ENCODE measurements at regions not wholly inside any gene's neighbourhood (a gene's known extent, or its start where the extent isn't known, plus 50 kb on each side); places are given as distances from the start of the nearest gene placed in this dataset.

DNA sequence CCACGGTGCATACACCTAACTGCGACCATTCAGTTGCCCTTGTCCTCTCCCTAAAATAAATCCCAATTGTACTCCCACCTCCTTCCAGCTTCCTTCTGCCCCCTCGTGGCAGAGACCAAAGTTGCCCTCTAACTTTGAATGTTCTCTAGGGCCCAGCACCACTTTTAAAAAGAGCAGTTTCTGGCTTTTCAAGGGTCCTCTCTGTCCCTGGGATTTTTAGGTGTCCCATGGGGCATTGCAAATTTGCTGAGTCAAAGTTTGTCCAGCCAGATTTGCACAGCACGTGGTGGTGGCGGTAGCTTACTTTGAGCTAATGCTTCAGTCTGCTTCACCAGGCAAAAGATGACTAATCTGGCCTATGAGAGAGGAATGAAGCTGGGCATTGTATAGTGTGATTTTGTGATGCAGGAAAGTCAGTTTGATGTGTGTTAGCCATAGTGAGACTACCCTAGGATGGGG, 100.2 kb downstream of the PERP start:
- DNase-seq: no peak

DNA sequence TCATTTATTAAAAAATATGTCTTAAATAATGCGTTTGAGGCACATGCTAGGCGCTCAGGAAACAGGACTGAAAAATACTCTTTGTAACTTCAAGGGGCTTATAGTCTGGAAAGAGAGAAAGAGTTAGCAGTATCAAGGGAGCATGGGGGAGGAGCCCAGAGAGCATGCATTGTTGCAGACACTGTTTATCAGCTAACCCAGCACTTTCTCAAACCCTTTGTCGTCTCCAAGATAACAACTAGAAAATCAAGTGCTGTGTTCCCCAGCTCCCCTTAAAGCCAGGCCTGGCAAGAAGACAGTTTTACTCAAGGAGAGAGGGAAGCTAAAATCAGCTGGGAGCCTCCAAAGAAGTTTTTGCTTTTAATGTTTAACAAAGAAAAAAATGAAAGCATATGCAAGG, 98.4 kb downstream of the PERP start:
- DNase-seq: no peak

DNA sequence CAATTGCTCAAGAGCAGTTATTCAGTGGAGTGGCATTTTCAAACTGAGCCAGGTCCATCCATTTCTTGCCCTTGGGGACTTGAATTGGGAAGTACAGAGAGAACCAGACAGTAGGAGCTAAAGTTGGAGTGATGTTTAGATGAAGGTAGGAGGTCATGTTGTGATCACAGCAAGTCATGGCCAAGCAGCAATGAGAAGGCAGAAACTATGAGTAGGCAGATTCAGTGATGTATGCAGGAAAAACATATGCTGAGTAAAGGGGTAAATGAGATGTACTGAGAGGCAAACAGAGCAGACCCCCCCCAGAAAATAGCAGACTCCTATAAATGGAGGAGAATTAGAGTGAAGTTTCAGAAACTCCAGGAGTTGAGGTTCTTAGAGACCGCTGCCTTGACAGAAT, 95.8 kb downstream of the PERP start:
- DNase-seq: no peak

DNA sequence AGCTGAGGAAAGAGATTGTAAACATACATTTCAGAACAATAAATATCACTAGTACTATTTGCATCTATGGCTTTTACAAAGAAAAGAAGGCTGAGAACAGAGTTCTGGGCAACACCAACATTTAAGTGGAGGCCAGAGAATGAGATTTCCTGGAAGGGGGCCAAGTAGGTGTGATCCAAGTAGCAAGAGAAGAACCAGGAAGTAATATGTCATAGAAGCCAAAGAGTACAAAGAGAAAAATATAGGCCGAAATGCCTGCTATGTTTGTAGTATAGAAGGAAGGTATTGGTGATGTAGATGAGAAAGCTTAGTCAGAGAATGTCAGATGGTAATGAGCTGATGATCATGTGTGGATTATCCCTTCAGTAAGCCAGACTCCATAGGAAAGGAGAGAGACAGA, 94.5 kb downstream of the PERP start:
- DNase-seq: no peak

DNA sequence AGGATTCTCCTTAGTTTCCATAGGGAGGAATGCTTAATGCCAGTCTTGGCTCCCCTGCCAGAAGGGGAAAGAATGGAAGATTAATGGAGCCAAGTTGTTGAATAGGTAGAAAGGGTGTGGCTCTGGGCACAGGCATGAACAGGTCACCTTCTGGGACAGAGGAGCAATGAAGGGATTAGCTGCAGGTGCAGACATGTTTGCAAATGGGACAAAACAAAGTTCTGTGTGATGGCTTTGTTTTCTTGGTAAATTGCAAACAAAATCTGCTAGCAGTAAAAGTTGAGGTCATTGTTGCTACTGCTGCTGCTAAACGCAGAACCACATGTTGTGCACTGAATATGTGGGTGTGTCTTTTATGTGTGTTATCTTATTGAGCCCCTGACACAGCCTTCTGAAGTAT, 93.3 kb downstream of the PERP start:
- DNase-seq: no peak

DNA sequence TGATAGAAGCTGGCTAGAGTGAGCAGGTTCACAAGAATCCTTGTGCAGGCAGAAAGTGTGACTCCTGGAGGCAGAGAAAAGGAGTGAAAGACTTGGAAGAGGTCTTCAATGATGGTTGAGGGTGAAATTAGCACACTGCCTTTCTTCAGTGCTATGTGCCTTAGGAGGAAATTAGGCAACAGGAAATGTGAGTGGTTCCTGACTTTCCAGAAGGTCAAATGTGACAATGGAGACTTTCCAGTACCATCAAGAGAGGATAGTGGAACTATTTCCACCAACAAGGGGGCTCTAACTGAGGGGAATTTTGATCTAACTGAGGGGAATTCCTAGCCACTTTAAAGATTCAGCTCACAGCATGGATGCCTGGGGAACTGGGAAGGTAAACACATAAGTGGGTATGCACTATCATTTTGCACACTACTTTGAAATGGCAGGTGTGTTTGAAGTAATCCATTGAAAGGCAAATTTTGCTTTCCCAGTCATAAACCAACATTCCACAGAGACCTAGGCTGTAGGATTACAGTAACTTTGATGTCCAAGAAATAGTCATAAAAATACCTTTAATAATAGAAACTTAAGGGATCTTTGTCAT, 90.0 kb downstream of the PERP start:
- no peak for DNase-seq

DNA sequence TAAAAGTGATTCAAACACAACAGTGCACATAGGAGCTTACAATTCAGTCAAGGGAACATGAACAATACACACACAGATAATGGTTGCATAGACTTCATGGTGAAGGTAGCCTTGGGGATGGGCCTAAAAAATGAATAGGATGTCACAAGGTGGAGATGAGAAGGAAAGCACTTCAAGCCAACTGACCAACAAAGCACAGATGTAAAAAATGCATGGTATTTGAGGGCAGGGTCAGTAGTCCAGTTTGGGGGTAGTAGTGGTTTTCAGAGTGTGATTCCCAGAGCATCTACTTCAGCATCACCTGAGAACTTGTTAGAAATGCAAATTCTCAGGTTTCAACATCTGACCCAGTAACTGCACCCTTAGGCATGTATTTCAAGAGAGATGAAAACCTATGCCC, 88.9 kb downstream of the PERP start:
- DNase-seq: no peak

DNA sequence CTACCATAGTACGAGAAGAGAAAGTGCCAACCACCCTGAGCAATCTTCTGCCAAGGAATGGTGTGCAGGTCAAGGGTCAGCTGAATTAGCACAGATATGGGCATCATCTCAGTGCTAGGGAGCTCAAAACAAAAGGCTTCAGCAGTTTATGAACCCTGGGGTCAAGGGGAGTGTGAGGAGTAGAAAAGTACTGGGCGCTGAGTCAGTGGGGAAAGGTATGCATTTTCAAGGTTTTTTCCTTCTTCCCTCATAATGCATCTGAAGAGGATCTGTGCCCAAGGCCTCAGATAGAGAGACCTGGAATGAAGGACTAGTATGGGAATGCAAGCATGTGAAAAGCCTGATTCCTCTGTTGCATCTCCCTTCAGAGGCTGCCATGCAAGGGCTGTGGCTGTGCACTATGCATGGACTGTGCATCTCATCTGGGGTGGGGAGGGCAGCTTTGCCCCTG, 81.7 kb downstream of the PERP start:
- no peak for DNase-seq

DNA sequence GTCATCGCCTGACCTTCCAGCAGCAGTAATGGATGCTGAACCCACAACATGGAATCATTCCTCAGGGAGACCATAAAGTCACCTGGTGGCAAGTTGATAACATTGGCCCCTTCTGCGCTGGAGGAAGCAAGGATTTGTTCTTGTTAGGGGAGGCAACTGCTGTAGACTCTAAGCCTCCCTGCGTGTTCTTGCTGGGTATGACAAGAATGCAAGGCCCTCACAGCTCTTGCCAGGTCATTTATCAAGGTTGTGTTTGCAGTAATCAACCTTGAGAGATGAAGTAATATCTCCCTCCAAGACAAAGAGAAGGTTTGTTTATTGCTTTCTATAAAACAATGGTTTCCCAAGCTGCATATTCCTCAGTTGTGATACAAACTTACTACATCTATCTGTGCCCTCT, 80.9 kb downstream of the PERP start:
- no peak for DNase-seq

DNA sequence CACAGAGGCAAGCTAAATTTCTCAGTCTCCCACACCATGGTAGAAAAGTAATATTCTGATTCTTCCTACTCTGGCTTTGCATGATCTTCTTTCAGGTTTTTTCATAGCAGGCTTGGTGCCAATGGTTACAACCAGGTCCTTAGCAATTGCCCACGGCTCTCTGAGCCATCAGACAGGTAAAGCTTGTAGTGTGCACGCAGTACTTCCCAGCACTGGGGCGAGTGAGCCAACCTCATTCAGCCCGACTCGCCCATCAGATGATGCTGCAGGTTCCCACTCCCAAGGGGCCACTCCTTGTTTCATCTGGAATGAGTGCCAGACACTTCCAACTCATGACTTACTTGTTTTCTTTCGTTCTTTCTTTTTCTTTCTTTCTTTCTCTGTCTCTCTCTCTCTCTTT, 78.3 kb downstream of the PERP start:
- no peak for DNase-seq

DNA sequence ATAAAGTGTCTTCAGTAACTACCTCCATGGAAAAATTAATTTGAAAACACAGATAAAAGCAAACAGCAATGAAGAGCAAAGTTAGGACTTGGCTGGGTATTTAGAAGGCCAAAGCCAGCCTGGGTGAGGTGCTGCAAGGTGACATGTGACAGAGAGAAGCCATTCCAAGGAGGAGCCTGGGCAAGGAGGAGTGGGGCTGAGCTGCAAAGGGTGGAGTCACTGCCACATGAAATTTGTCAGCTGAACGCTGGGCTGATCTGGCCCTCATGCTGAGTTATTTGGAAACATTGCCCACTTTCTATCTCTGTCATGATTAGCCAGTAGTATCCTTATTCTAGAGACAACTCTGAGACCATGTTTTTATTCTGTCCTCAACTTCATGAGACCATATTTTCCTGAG, 76.3 kb downstream of the PERP start:
- DNase-seq: no peak

DNA sequence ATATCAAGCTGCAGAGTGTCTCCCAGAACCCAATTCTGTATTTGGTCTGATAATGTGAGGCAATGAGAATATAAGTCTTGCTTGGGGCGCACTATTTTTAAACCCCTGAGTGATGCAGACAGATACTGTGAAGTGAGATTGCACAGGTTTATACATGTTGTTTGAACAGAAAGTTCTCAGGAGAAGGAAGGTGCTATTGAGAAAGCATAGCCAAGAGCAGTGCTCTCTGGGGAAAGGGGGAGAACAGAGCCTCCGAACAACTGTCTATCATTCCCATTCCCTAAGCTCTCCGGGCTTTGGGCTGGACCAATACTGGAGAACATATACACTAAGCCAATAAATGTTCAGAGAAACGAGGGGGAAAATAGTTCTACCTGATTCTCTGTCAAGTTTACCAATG, 75.8 kb downstream of the PERP start:
- no peak for DNase-seq

DNA sequence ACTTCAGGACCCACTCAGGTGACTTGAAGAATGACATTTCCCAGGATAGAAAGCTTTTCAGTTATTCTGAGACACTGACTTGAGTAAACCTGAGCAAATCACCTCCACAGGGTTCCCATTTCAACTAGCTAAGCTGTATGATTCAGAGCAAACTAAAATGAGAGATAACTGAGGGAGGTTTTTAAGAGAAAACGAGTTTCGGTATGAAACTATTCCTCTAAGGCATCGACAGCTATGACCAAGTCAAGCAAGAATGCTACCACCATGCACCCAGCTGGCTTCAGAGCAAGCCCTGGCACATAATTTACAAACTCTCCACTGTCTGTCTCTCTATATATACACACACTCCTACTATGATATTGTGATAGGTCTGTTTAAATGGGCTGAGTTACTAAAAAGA, 75.4 kb downstream of the PERP start:
- no peak for DNase-seq

DNA sequence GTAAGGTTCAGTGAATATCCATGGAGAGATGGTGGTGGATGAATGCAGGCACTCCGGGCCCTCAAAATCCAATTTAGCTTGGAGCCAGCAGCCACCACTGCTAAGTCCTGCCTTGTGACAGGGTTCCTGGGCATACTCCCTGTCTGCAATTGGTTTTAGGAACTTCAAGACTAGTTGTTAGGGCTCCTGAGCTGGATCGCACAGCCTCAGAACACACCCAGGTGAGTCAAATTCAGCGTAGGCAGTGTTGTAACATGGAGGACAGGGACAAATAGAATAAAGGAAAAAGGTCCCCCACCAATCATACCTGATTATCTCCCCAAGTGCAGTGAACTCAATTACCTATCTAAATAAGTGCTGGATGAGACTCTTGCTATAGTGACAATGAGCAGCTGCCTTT, 74.6 kb downstream of the PERP start:
- DNase-seq: no peak

DNA sequence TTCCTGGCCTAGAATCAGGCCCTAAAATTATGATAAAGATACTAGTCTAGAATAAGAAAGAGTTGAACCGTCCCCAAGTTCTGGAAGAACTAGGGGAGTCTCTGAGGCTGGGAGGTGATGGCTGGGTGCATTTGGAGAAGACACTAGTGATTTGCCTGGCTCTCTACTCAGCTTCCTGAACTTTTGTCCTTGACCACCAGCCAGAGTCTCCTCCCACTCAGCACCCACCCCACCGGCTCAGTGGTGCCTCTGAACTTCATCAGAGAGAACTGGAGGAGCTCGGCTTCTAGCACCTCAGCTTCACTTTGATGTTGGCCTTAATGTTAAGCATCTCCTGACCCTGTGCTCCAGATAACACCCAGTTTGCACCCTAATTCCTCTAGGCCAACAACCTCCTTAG, 73.0 kb downstream of the PERP start:
- no peak for DNase-seq

DNA sequence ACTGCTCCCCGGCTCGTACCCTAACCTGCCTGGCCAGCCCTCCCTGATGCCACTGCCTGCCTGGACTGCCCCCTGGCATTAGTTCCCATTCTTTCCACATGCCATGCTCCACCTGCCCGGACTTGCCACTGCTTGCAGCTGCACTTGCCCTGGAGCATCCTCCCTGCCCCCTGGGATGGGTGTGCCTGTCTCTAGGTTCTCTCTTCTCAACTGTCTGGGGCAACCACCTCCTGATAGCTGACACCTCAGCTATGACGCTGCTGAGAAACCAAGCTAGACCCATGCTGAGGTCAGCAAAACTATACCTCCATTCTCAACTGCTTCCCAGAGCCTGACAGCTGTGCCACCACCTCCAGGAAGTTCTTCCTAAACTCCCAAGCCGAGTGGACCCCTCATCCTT, 72.1 kb downstream of the PERP start:
- no peak for DNase-seq

DNA sequence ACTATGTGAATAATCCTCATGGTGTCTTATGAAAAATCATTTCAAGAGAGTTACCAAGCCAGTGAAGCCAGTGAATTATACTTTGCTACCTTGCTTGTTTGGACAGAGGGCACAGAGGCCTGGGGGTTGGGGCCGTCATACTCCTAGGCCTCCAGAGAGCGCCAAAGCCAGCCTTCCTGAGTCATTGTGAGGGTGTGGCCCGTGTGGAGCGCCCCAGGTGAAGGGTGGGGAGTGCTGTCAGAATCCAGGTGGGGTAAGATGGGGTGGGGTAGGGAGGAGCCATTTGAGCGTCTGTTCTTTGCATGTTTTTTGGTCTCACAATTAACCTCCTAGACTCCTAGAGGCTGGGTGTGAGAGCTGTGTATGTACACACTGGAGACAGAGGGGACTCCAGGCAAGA, 71.1 kb downstream of the PERP start:
- no peak for DNase-seq

DNA sequence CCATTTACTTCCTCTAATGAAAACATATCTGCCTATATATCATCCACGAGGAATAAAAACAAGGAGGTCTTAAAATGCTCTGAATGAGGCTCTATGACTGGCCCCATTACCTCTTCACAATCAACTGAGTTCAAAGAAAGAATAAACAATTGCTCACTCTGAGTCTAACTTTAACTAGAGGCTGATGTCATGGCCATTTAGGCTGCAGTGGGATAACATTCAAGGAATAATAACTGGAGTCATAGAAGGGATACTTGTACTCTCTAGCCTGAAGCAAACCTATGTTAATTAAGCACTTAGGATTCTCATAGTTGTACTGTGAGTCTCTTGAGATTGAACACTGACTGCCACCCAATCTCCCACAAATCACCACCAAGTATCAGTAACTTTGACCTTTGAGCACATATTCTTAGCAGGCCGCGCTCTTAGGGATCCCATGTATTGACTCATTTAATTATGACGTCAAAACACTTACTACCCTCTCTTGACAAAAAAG, 70.2 kb downstream of the PERP start:
- no peak for DNase-seq

DNA sequence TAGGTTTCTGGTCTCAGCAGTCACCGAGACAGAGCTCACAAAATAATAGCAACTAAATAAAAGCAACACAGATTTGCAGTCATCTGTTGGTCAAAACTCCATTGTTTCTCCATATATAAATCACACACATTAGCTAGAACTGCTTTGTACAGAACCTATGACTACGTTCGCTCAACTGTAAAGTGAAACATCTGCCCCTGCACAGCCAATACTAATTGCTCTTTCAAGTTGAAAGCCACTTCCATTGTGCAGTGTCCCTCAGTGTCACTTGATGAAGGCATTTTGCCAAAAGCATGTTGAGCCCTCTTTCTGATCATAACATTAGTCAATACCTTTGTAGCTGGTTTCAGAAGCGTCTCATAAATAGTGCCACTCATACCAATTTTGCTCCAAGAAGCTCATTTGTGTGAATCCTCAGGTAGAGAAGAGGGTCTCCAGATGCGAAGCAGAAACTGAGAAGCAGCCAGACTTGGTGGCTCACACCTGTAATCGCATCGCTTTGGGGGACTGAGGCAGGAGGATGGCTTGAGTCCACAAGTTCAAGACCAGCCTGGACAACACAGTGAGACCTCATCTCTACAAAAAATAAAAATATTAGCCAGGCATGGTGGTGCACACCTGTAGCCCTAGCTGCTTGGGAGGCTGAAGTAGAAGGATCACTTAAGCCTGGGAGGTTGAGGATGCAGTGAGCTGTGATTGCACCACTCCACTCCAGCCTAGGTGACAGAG, 68.9 kb downstream of the PERP start:
- no peak for DNase-seq
